Amniotic stem cell (primary cell): ENCODE measurements at regions not wholly inside any gene's neighbourhood (a gene's known extent, or its start where the extent isn't known, plus 50 kb on each side); places are given as distances from the start of the nearest gene placed in this dataset.

Experiments
- DNase-seq: peaks from one replicate; lab custom pipeline; 2025; lab: John Stamatoyannopoulos, UW

GRCh38 chr12:61896436-61896835 lies 363.8 kb upstream of the USP15 start:
- no peak for DNase-seq

- DNase-seq: no peak
Measured at GRCh38 chr12:61902403-61902802, 357.8 kb upstream of the USP15 start.

GRCh38 chr12:61911113-61911512 lies 349.1 kb upstream of the USP15 start:
- DNase-seq: no peak

- DNase-seq: no peak
Measured at GRCh38 chr12:61915420-61915819, 344.8 kb upstream of the USP15 start.

- no peak for DNase-seq
Measured at GRCh38 chr12:61916831-61917230, 343.4 kb upstream of the USP15 start.

- no peak for DNase-seq
Measured at GRCh38 chr12:61919686-61920085, 340.5 kb upstream of the USP15 start.

- no peak for DNase-seq
Measured at GRCh38 chr12:61920230-61920629, 340.0 kb upstream of the USP15 start.

GRCh38 chr12:61923152-61923551 lies 337.1 kb upstream of the USP15 start:
- no peak for DNase-seq

- DNase-seq: no peak
Measured at GRCh38 chr12:61934564-61934963, 325.6 kb upstream of the USP15 start.

GRCh38 chr12:61939977-61940376 lies 320.2 kb upstream of the USP15 start:
- no peak for DNase-seq

GRCh38 chr12:61956545-61956944 lies 303.7 kb upstream of the USP15 start:
- no peak for DNase-seq

- DNase-seq: no peak
Measured at GRCh38 chr12:61974461-61974860, 285.7 kb upstream of the USP15 start.

- no peak for DNase-seq
Measured at GRCh38 chr12:61985830-61986229, 274.4 kb upstream of the USP15 start.

GRCh38 chr12:61987173-61987572 lies 273.0 kb upstream of the USP15 start:
- DNase-seq: no peak

- DNase-seq: no peak
Measured at GRCh38 chr12:61991661-61992060, 268.5 kb upstream of the USP15 start.

GRCh38 chr12:61993734-61994345 lies 266.4 kb upstream of the USP15 start:
- no peak for DNase-seq

- DNase-seq: no peak
Measured at GRCh38 chr12:61996717-61997116, 263.5 kb upstream of the USP15 start.

- no peak for DNase-seq
Measured at GRCh38 chr12:61998791-61999190, 261.4 kb upstream of the USP15 start.

GRCh38 chr12:61999311-61999710 lies 260.9 kb upstream of the USP15 start:
- no peak for DNase-seq

- DNase-seq: no peak
Measured at GRCh38 chr12:62001424-62001823, 258.8 kb upstream of the USP15 start.

- DNase-seq: no peak
Measured at GRCh38 chr12:62003226-62003625, 257.0 kb upstream of the USP15 start.

GRCh38 chr12:62003701-62004100 lies 256.5 kb upstream of the USP15 start:
- DNase-seq: no peak

- no peak for DNase-seq
Measured at GRCh38 chr12:62005615-62006014, 254.6 kb upstream of the USP15 start.

- DNase-seq: no peak
Measured at GRCh38 chr12:62006076-62006732, 254.0 kb upstream of the USP15 start.
